Spleen (tissue), 11 donors: ENCODE measurements at regions not wholly inside any gene's neighbourhood (a gene's known extent, or its start where the extent isn't known, plus 50 kb on each side); places are given as distances from the start of the nearest gene placed in this dataset.

Experiments
- DNase-seq: peaks from one replicate; pipeline ENCODE4 v3.0.0-alpha.2; 2020
- H3K27ac ChIP-seq, 8 donors: fragments of 200-600 bp; sonication (generic) in 7 of 8; 1 replicate in 4 of 8; 2 replicates in 4 of 8; pipeline versions ENCODE4 v1.5.0 to v1.8.0; 2016 to 2021; ENCODE audit warnings: inconsistent platforms in 4 of 8, mild to moderate bottlenecking in 4 of 8, moderate library complexity in 1 of 8
- H3K27me3 ChIP-seq, 7 donors: fragments of 200-600 bp; sonication (generic) in 6 of 7; replicated peaks in 1 of 7; 1 replicate in 4 of 7; 2 replicates in 3 of 7; pipeline versions ENCODE4 v1.5.0 to v1.8.0; 2016 to 2021; ENCODE audit warnings: inconsistent platforms in 3 of 7, mild to moderate bottlenecking in 1 of 7
- H3K36me3 ChIP-seq, 6 donors: fragments of 200-600 bp; sonication (generic) in 5 of 6; 1 replicate in 4 of 6; 2 replicates in 2 of 6; pipeline versions ENCODE4 v1.5.0 to v1.8.0; 2016 to 2021; ENCODE audit warnings: inconsistent platforms in 2 of 6
- H3K4me1 ChIP-seq, 6 donors: fragments of 200-600 bp; sonication (generic) in 5 of 6; 1 replicate in 3 of 6; 2 replicates in 3 of 6; pipeline versions ENCODE4 v1.5.0 to v1.8.0; 2016 to 2021; ENCODE audit warnings: inconsistent platforms in 3 of 6
- H3K4me3 ChIP-seq, 8 donors: fragments of 200-600 bp; sonication (generic) in 7 of 8; 1 replicate in 4 of 8; 2 replicates in 4 of 8; pipeline versions ENCODE4 v1.5.0 to v1.8.0; 2016 to 2021; ENCODE audit warnings: inconsistent platforms in 4 of 8, mild to moderate bottlenecking in 4 of 8, moderate library complexity in 2 of 8
- H3K9me3 ChIP-seq, 8 donors: fragments of 200-600 bp; sonication (generic) in 7 of 8; 1 replicate in 4 of 8; 2 replicates in 4 of 8; pipeline versions ENCODE4 v1.5.0 to v1.8.0; 2016 to 2021; ENCODE audit warnings: inconsistent platforms in 4 of 8
- POLR2A ChIP-seq, 3 donors: fragments of 450-650 bp; IDR thresholded peaks; one replicate each; pipeline ENCODE4 v1.5.1; 2017; ENCODE audit warnings: antibody characterized with exemption in 3 of 3, mild to moderate bottlenecking in 1 of 3
- POLR2AphosphoS5 ChIP-seq, 3 donors: sonication (generic); formaldehyde crosslinking; IDR thresholded peaks; one replicate each; pipeline ENCODE4 v1.5.1; 2017; ENCODE audit warnings: antibody characterized with exemption in 3 of 3
- WGBS, 5 donors: extraction: QIAGEN DNeasy Blood & Tissue Kit in 3 of 5; methylation state at CpG; one replicate each; pipeline versions ENCODE4 v1.1.5 to v1.1.7; 2013 to 2018; 5-methylcytosine and 5-hydroxymethylcytosine counted together
- intact Hi-C: fragments of 100-400 bp; cut with DNase I; formaldehyde crosslinking; loops from one replicate; pipeline ENCODE4 v1.15.0; 2023; ENCODE audit warnings: low total_unique reads
- TF ChIP-seq, protein P1 (sequence below), 11 experiments: fragments of 200-600 bp in 7 of 11; fragments of 450-650 bp in 4 of 11; sonication (generic) in 4 of 11; IDR thresholded peaks in 8 of 11; conservative IDR thresholded peaks in 3 of 11; 1 replicate in 7 of 11; 2 replicates in 4 of 11; pipeline versions ENCODE4 v1.4.0 to v1.8.0; 2016 to 2021; ENCODE audit warnings: antibody characterized with exemption in 11 of 11, inconsistent platforms in 4 of 11, mild to moderate bottlenecking in 1 of 11
- donor health status: healthy with polysubstance abuse.
- donor health status: DM: no; HTN: no; CAD: no; lungs with moderate emphysema.
- donor health status: DM: no; HTN: no; CAD: no.
- donor health status: Bipolar disorder and iron deficiency.
- donor health status: healthy.
- donor health status: DM: no; HTN: no; CAD: no.
- donor health status: DM: yes; HTN: yes; CAD: no.

DNA sequence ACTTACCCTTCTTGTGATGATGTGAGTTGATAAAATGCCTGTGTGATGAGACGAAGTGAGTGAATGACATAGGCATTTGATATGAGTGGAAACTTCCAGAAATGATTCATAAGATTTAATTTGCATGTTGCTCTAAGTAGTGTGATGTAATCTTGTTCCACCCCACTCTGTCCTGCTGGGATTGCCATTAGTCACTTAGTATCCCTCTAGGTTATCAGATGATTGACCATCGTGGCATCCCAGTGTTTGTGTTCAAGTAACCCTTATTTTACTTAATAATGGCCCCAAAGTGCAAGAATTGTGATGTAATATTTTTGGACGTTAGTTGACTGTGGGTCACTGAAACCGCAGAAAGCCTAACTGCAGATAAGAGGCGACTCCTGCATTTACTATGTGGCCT, 214.4 kb upstream of the DIO2 start:
- H3K27ac ChIP-seq = no peak overlapping the region
- intact Hi-C loops = no loop called here
- no peak for TF ChIP-seq POLR2AphosphoS5 (IDR thresholded peaks at IDR 0.05)
- TF ChIP-seq POLR2A (IDR thresholded peaks at IDR 0.05) = no peak
- TF ChIP-seq, protein P1, sequence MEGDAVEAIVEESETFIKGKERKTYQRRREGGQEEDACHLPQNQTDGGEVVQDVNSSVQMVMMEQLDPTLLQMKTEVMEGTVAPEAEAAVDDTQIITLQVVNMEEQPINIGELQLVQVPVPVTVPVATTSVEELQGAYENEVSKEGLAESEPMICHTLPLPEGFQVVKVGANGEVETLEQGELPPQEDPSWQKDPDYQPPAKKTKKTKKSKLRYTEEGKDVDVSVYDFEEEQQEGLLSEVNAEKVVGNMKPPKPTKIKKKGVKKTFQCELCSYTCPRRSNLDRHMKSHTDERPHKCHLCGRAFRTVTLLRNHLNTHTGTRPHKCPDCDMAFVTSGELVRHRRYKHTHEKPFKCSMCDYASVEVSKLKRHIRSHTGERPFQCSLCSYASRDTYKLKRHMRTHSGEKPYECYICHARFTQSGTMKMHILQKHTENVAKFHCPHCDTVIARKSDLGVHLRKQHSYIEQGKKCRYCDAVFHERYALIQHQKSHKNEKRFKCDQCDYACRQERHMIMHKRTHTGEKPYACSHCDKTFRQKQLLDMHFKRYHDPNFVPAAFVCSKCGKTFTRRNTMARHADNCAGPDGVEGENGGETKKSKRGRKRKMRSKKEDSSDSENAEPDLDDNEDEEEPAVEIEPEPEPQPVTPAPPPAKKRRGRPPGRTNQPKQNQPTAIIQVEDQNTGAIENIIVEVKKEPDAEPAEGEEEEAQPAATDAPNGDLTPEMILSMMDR (IDR thresholded peaks at IDR 0.05 in 8 of 11, conservative IDR thresholded peaks at IDR 0.05 in 3 of 11) = no peak
- no peaks in the 10 kb centered on the region for H3K27me3 ChIP-seq
- no peaks in the 10 kb centered on the region for H3K4me1 ChIP-seq
- no peak for DNase-seq
- WGBS, 5 donors = 68 to 84% (median 76%) methylated on average over 5 of the region's 5 CpGs
- no peaks in the 10 kb centered on the region for H3K36me3 ChIP-seq
- no peak overlapping the region for H3K4me3 ChIP-seq
- peaks cover 0 to 7% (median 0%) of the 10 kb centered on the region in 8 donors for H3K9me3 ChIP-seq

DNA sequence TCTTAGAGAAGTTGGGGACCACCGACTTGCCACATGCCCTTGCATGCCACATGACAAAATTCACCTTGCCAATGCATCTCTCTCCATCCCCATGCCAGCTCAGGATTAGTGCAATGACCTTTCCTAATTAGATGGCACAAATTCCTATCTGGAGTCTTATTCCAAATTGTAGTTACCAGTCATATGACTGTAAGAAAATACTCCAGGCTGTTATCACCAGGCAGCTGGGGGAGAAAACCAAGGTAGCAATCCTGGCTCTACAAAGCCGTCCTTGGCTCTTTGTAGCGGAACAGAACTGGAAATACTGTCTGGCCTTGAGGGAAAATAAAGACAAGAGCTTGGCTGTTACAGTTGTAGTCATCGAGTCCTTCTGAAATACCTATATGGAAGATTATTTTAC, 208.5 kb upstream of the DIO2 start:
- TF ChIP-seq POLR2AphosphoS5 (IDR thresholded peaks at IDR 0.05) (no peak), POLR2A (IDR thresholded peaks at IDR 0.05) (no peak)
- TF ChIP-seq, protein P1 (IDR thresholded peaks at IDR 0.05 in 8 of 11, conservative IDR thresholded peaks at IDR 0.05 in 3 of 11) = no peak
- Histone ChIP-seq H3K9me3 (peaks cover 0 to 5% (median 0%) of the 10 kb centered on the region in 8 donors), H3K4me3 (no peak overlapping the region), H3K36me3 (no peaks in the 10 kb centered on the region), H3K4me1 (no peaks in the 10 kb centered on the region), H3K27ac (no peak overlapping the region), H3K27me3 (no peaks in the 10 kb centered on the region)
- no peak for DNase-seq
- WGBS, 5 donors = 69 to 80% (median 74%) methylated on average over 4 of the region's 4 CpGs
- intact Hi-C loops = no loop called here

DNA sequence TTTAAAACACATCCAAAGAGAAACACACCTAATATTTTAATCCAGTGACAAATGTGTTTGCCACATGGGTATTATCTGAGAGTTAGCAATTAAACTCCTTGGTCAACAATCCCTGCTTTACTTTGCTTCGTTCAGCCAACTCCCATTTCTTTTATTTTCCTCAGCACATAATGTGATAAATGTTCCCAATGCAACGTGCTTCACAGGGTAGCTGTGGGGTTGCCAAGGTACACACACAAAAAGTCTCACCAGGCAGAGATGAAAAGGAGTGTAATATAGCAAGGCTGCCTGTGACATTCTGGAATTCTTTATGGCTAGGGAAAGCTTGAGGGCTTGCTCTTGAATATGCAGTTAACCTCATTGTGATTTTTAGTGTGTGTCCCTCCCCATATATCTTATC, 208.0 kb upstream of the DIO2 start:
- intact Hi-C loops = no loop called here
- 67 to 78% (median 71%) methylated on average over 2 of the region's 2 CpGs for WGBS, 5 donors
- Histone ChIP-seq H3K27me3 (no peaks in the 10 kb centered on the region), H3K36me3 (no peaks in the 10 kb centered on the region), H3K4me1 (no peaks in the 10 kb centered on the region), H3K4me3 (no peak overlapping the region), H3K9me3 (peaks cover 0 to under 1% (median 0%) of the 10 kb centered on the region in 8 donors), H3K27ac (no peak overlapping the region)
- no peak for DNase-seq
- TF ChIP-seq POLR2A (IDR thresholded peaks at IDR 0.05) = no peak
- TF ChIP-seq POLR2AphosphoS5 (IDR thresholded peaks at IDR 0.05) = no peak
- TF ChIP-seq, protein P1 (IDR thresholded peaks at IDR 0.05 in 8 of 11, conservative IDR thresholded peaks at IDR 0.05 in 3 of 11) = no peak

DNA sequence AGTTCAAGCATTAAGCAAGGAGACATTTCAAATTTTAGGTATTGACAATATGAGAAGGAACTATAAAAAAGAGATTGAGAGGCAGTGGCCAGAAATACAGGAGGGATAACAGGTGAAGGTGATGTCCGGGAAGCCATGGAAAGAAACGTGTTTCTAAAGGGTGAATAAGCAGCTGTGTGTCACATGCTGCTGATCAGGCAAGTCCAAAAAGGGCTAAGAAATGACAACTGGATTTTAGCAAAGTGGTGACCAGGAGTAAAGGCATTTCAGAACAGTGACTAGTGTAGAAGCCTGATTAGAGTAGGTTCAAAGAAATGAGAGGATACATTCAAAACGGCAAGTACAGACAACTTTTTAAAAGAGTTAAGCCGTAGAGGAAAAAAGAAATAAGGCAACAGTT, 204.3 kb upstream of the DIO2 start:
- TF ChIP-seq POLR2AphosphoS5 (IDR thresholded peaks at IDR 0.05) (no peak), POLR2A (IDR thresholded peaks at IDR 0.05) (no peak)
- TF ChIP-seq, protein P1 (IDR thresholded peaks at IDR 0.05 in 8 of 11, conservative IDR thresholded peaks at IDR 0.05 in 3 of 11) = no peak
- Histone ChIP-seq H3K27me3 (no peaks in the 10 kb centered on the region), H3K4me1 (no peaks in the 10 kb centered on the region), H3K4me3 (no peak overlapping the region), H3K9me3 (no peaks in the 10 kb centered on the region), H3K36me3 (no peaks in the 10 kb centered on the region), H3K27ac (no peak overlapping the region)
- intact Hi-C loops = no loop called here
- DNase-seq = no peak
- 66 to 93% (median 87%) methylated on average over 4 of the region's 4 CpGs for WGBS, 5 donors
